H9 (cell line): ENCODE measurements at regions not wholly inside any gene's neighbourhood (a gene's known extent, or its start where the extent isn't known, plus 50 kb on each side); places are given as distances from the start of the nearest gene placed in this dataset.

Experiments used
- DNase-seq: peaks from one replicate; pipeline ENCODE4 v3.0.0-alpha.2; 2017
- H2AFZ ChIP-seq: one replicate; pipeline ENCODE4 v1.6.1; 2013; ENCODE audit warnings: mild to moderate bottlenecking, low read length, control low read depth, moderate library complexity
- H2AK5ac ChIP-seq: 2 replicates; pipeline ENCODE4 v1.6.1; 2013; ENCODE audit warnings: low read length, control low read depth, mixed read lengths; ENCODE audit not compliant: insufficient read length
- H2BK120ac ChIP-seq: one replicate; pipeline ENCODE4 v1.6.1; 2013; ENCODE audit warnings: low read depth, mild to moderate bottlenecking, low read length, control low read depth, inconsistent platforms; ENCODE audit not compliant: poor library complexity, severe bottlenecking
- H2BK12ac ChIP-seq: 2 replicates; pipeline ENCODE4 v1.6.1; 2013; ENCODE audit warnings: low read length, control low read depth, mixed read lengths, low read depth; ENCODE audit not compliant: insufficient read length
- H2BK15ac ChIP-seq: 2 replicates; pipeline ENCODE4 v1.6.1; 2013; ENCODE audit warnings: low read depth, low read length, control low read depth
- H2BK20ac ChIP-seq: one replicate; pipeline ENCODE4 v1.6.1; 2013; ENCODE audit warnings: low read depth, mild to moderate bottlenecking, low read length, control low read depth, inconsistent platforms; ENCODE audit not compliant: poor library complexity, severe bottlenecking
- H2BK5ac ChIP-seq: 2 replicates; pipeline ENCODE4 v1.6.1; 2013; ENCODE audit warnings: low read length, control low read depth, mixed read lengths; ENCODE audit not compliant: insufficient read length
- H3K14ac ChIP-seq: 2 replicates; pipeline ENCODE4 v1.6.1; 2013; ENCODE audit warnings: low read length, control low read depth; ENCODE audit not compliant: insufficient read depth
- H3K18ac ChIP-seq: 2 replicates; pipeline ENCODE4 v1.6.1; 2013; ENCODE audit warnings: low read depth, mild to moderate bottlenecking, mixed read lengths, low read length, control low read depth; ENCODE audit not compliant: insufficient read length
- H3K23ac ChIP-seq: 2 replicates; pipeline ENCODE4 v1.6.1; 2013; ENCODE audit warnings: low read length, control low read depth, mixed read lengths, low read depth; ENCODE audit not compliant: insufficient read length
- H3K23me2 ChIP-seq: 2 replicates; pipeline ENCODE4 v1.6.1; 2013; ENCODE audit warnings: low read depth, mild to moderate bottlenecking, mixed read lengths, low read length, control low read depth; ENCODE audit not compliant: insufficient read length, poor library complexity, severe bottlenecking
- H3K27ac ChIP-seq: 2 replicates; pipeline ENCODE4 v1.5.1; 2013; ENCODE audit warnings: low read length, control low read depth, mixed read lengths, low read depth; ENCODE audit not compliant: insufficient read length
- H3K27me3 ChIP-seq: 2 replicates; pipeline ENCODE4 v1.6.1; 2013; ENCODE audit warnings: low read length, control low read depth, inconsistent platforms; ENCODE audit not compliant: insufficient read depth
- H3K4ac ChIP-seq: 2 replicates; pipeline ENCODE4 v1.6.1; 2013; ENCODE audit warnings: low read depth, mild to moderate bottlenecking, control low read depth, inconsistent platforms, low read length, moderate library complexity
- H3K4me1 ChIP-seq: 2 replicates; pipeline ENCODE4 v1.6.1; 2013; ENCODE audit warnings: low read length, control low read depth, inconsistent platforms; ENCODE audit not compliant: insufficient read depth
- H3K4me2 ChIP-seq: 2 replicates; pipeline ENCODE4 v1.6.1; 2013; ENCODE audit warnings: low read length, control low read depth, mixed read lengths; ENCODE audit not compliant: insufficient read length, insufficient read depth
- H3K56ac ChIP-seq: 2 replicates; pipeline ENCODE4 v1.6.1; 2013; ENCODE audit warnings: low read depth, mild to moderate bottlenecking, mixed read lengths, low read length, control low read depth; ENCODE audit not compliant: insufficient read length
- H3K79me1 ChIP-seq: 2 replicates; pipeline ENCODE4 v1.6.1; 2013; ENCODE audit warnings: low read depth, mild to moderate bottlenecking, moderate library complexity, low read length, control low read depth, inconsistent platforms; ENCODE audit not compliant: insufficient read depth, poor library complexity, severe bottlenecking
- H3K79me2 ChIP-seq: 2 replicates; pipeline ENCODE4 v1.6.1; 2013; ENCODE audit warnings: low read length, control low read depth, inconsistent platforms; ENCODE audit not compliant: insufficient read depth
- H3K9ac ChIP-seq: 2 replicates; pipeline ENCODE4 v1.6.1; 2013; ENCODE audit warnings: low read length, control low read depth, mixed read lengths; ENCODE audit not compliant: insufficient read length; ENCODE audit errors: extremely low read depth
- H3K9me3 ChIP-seq: one replicate; pipeline ENCODE4 v1.6.1; 2013; ENCODE audit warnings: low read depth, low read length, inconsistent platforms; ENCODE audit not compliant: control insufficient read depth
- H3T11ph ChIP-seq: one replicate; pipeline ENCODE4 v1.6.1; 2013; ENCODE audit warnings: mild to moderate bottlenecking, low read length, control low read depth, inconsistent platforms
- H4K20me1 ChIP-seq: one replicate; pipeline ENCODE4 v1.6.1; 2013; ENCODE audit not compliant: control insufficient read depth, insufficient read length, insufficient read depth
- H4K5ac ChIP-seq: 2 replicates; pipeline ENCODE4 v1.6.1; 2013; ENCODE audit warnings: low read depth, mild to moderate bottlenecking, mixed read lengths, low read length, control low read depth; ENCODE audit not compliant: insufficient read length
- H4K8ac ChIP-seq: replicated peaks from 2 replicates; pipeline ENCODE4 v1.6.1; 2013; ENCODE audit warnings: low read length, control low read depth, mixed read lengths, low read depth; ENCODE audit not compliant: insufficient read length
- H4K91ac ChIP-seq: 2 replicates; pipeline ENCODE4 v1.6.1; 2013; ENCODE audit warnings: low read depth, mild to moderate bottlenecking, moderate library complexity, mixed read lengths, low read length, control low read depth; ENCODE audit not compliant: insufficient read length
- H3K27ac Mint-ChIP-seq, 3 experiments: 2 replicates in 2 of 3; 3 replicates in 1 of 3; pipeline ENCODE4 v1.8.0; 2020 to 2021; ENCODE audit warnings: mixed read lengths in 3 of 3, mild to moderate bottlenecking in 1 of 3, moderate library complexity in 1 of 3
- H3K27me3 Mint-ChIP-seq: 2 replicates; pipeline ENCODE4 v1.8.0; 2021; ENCODE audit warnings: low read depth, mild to moderate bottlenecking, moderate library complexity, mixed read lengths
- H3K36me3 Mint-ChIP-seq, 3 experiments: 2 replicates in 2 of 3; 3 replicates in 1 of 3; pipeline ENCODE4 v1.8.0; 2020 to 2021; ENCODE audit warnings: low read depth in 3 of 3, mixed read lengths in 3 of 3; ENCODE audit not compliant: insufficient read depth in 1 of 3
- H3K4me1 Mint-ChIP-seq, 2 experiments: 2 replicates each; pipeline ENCODE4 v1.8.0; 2020; ENCODE audit warnings: mixed read lengths in 2 of 2
- H3K4me3 Mint-ChIP-seq, 2 experiments: 2 replicates in 1 of 2; 3 replicates in 1 of 2; pipeline ENCODE4 v1.8.0; 2020 to 2021; ENCODE audit warnings: mild to moderate bottlenecking in 2 of 2, mixed read lengths in 2 of 2, moderate library complexity in 1 of 2
- H3K9me3 Mint-ChIP-seq, 2 experiments: 2 replicates in 1 of 2; 3 replicates in 1 of 2; pipeline ENCODE4 v1.8.0; 2020; ENCODE audit warnings: mild to moderate bottlenecking in 2 of 2, mixed read lengths in 2 of 2, moderate library complexity in 1 of 2
- CTCF ChIP-seq: fragments of 200-600 bp; sonication (generic); conservative IDR thresholded peaks from 3 replicates; pipeline ENCODE4 v1.8.0; 2021; ENCODE audit warnings: antibody characterized with exemption, mild to moderate bottlenecking
- WGBS: extraction: QIAGEN DNeasy Blood & Tissue Kit; methylation state at CpG from one replicate; pipeline ENCODE4 v1.1.7; 2013; ENCODE audit warnings: missing lambda C conversion rate, low lambda C conversion rate, mixed read lengths; ENCODE audit not compliant: insufficient read length; ENCODE audit errors: extremely low coverage; 5-methylcytosine and 5-hydroxymethylcytosine counted together

GRCh38 chr21:16086936-16087335 is 357.2 kb downstream of the USP25 start:
- H4K8ac ChIP-seq, result no peak overlapping the region
- no peaks in the 10 kb centered on the region for H3K79me2 ChIP-seq
- H4K91ac ChIP-seq, result no peak overlapping the region
- no peaks in the 10 kb centered on the region for H3K23me2 ChIP-seq
- Mint-ChIP-seq H3K9me3 (no peaks in the 10 kb centered on the region), H3K27ac (no peak overlapping the region), H3K4me3 (no peak overlapping the region), H3K27me3 (no peaks in the 10 kb centered on the region), H3K4me1 (no peaks in the 10 kb centered on the region), H3K36me3 (no peaks in the 10 kb centered on the region)
- H3T11ph ChIP-seq, result no peak overlapping the region
- H2AFZ ChIP-seq, result no peak overlapping the region
- no peaks in the 10 kb centered on the region for H3K27me3 ChIP-seq
- no peak overlapping the region for H4K5ac ChIP-seq
- H3K4me1 ChIP-seq, result no peaks in the 10 kb centered on the region
- no peaks in the 10 kb centered on the region for H4K20me1 ChIP-seq
- no peak overlapping the region for H3K23ac ChIP-seq
- no peak overlapping the region for H2BK20ac ChIP-seq
- no peak overlapping the region for H3K56ac ChIP-seq
- H2BK120ac ChIP-seq, result no peak overlapping the region
- H3K9ac ChIP-seq, result no peak overlapping the region
- no peak overlapping the region for H2BK5ac ChIP-seq
- H2AK5ac ChIP-seq, result no peak overlapping the region
- no peak overlapping the region for H3K18ac ChIP-seq
- no peak overlapping the region for H2BK12ac ChIP-seq
- WGBS, result no CpG with 5 or more reads among the region's 2 CpGs
- no peak for DNase-seq
- no peaks in the 10 kb centered on the region for H3K79me1 ChIP-seq
- no peak overlapping the region for H2BK15ac ChIP-seq
- no peak overlapping the region for H3K27ac ChIP-seq
- no peaks in the 10 kb centered on the region for H3K9me3 ChIP-seq
- no peak for TF ChIP-seq CTCF
- no peak overlapping the region for H3K4me2 ChIP-seq
- H3K14ac ChIP-seq, result no peak overlapping the region
- H3K4ac ChIP-seq, result no peak overlapping the region
